CD4-positive, alpha-beta memory T cell (primary cell): ENCODE measurements at regions not wholly inside any gene's neighbourhood (a gene's known extent, or its start where the extent isn't known, plus 50 kb on each side); places are given as distances from the start of the nearest gene placed in this dataset.

Experiments
- CTCF ChIA-PET: fragments of 350-600 bp; sonication (Branson Sonifier 250); formaldehyde crosslinking; loops from one replicate; lab custom pipeline; 2021; ENCODE audit warnings: inconsistent platforms; ENCODE audit not compliant: partially characterized antibody; lab: Charles Lee
- POLR2A ChIA-PET: fragments of 350-600 bp; sonication (Branson Sonifier 250); formaldehyde crosslinking; loops from one replicate; lab custom pipeline; 2021; ENCODE audit not compliant: partially characterized antibody; lab: Charles Lee
- DNase-seq, 5 donors: peaks; one replicate each; pipeline versions ENCODE4 v3.0.0 to v3.0.0-alpha.2; 2020 to 2022; ENCODE audit warnings: mixed read lengths in 1 of 5
- H3K27ac ChIP-seq: one replicate; pipeline ENCODE4 v1.7.0; 2013; ENCODE audit warnings: low read depth, low read length
- H3K27me3 ChIP-seq: 2 replicates; pipeline ENCODE4 v1.7.0; 2013; ENCODE audit warnings: mild to moderate bottlenecking, low read length, moderate library complexity; ENCODE audit not compliant: insufficient read depth
- H3K36me3 ChIP-seq: 2 replicates; pipeline ENCODE4 v1.7.0; 2013; ENCODE audit warnings: mild to moderate bottlenecking, low read length, moderate library complexity; ENCODE audit not compliant: insufficient read depth
- H3K4me1 ChIP-seq: 2 replicates; pipeline ENCODE4 v1.7.0; 2013; ENCODE audit warnings: mild to moderate bottlenecking, low read length, moderate library complexity; ENCODE audit not compliant: insufficient read depth
- H3K4me3 ChIP-seq, 2 donors: one replicate each; pipeline ENCODE4 v1.7.0; 2013; ENCODE audit warnings: low read length in 2 of 2, mild to moderate bottlenecking in 1 of 2
- H3K9me3 ChIP-seq, 2 donors: one replicate each; pipeline ENCODE4 v1.7.0; 2013; ENCODE audit warnings: low read length in 2 of 2, control low read depth in 1 of 2; ENCODE audit not compliant: control insufficient read depth in 1 of 2
- H3K27ac Mint-ChIP-seq, 7 donors: one replicate each; pipeline ENCODE4 v1.8.0; 2020 to 2021; ENCODE audit warnings: mixed read lengths in 7 of 7, mild to moderate bottlenecking in 6 of 7, inconsistent platforms in 3 of 7, moderate library complexity in 3 of 7
- H3K27me3 Mint-ChIP-seq, 2 donors: one replicate each; pipeline ENCODE4 v1.8.0; 2020 to 2021; ENCODE audit warnings: mixed read lengths in 2 of 2
- H3K36me3 Mint-ChIP-seq, 2 donors: one replicate each; pipeline ENCODE4 v1.8.0; 2020 to 2021; ENCODE audit warnings: mixed read lengths in 2 of 2, inconsistent platforms in 1 of 2, mild to moderate bottlenecking in 1 of 2
- H3K4me1 Mint-ChIP-seq, 4 donors: one replicate each; pipeline ENCODE4 v1.8.0; 2020 to 2021; ENCODE audit warnings: mixed read lengths in 4 of 4, mild to moderate bottlenecking in 1 of 4
- H3K4me3 Mint-ChIP-seq, 8 donors: one replicate each; pipeline ENCODE4 v1.8.0; 2020 to 2021; ENCODE audit warnings: mixed read lengths in 8 of 8, mild to moderate bottlenecking in 7 of 8, moderate library complexity in 6 of 8, inconsistent platforms in 3 of 8
- H3K9me3 Mint-ChIP-seq, 8 donors: one replicate each; pipeline ENCODE4 v1.8.0; 2020 to 2021; ENCODE audit warnings: mixed read lengths in 8 of 8, mild to moderate bottlenecking in 5 of 8, inconsistent platforms in 3 of 8, moderate library complexity in 1 of 8
- intact Hi-C: fragments of 100-400 bp; cut with micrococcal nuclease; formaldehyde crosslinking; loops from one replicate; pipeline ENCODE4 v1.15.1; 2023

- Mint-ChIP-seq H3K4me1 (no peaks in the 10 kb centered on the region), H3K36me3 (no peaks in the 10 kb centered on the region), H3K27ac (no peak overlapping the region), H3K27me3 (no peaks in the 10 kb centered on the region), H3K4me3 (no peak overlapping the region), H3K9me3 (peaks cover 0 to 8% (median 3%) of the 10 kb centered on the region in 8 donors)
- no peak for DNase-seq
- Histone ChIP-seq H3K27me3 (no peaks in the 10 kb centered on the region), H3K4me3 (no peak overlapping the region), H3K27ac (no peak overlapping the region), H3K4me1 (no peaks in the 10 kb centered on the region), H3K9me3 (no peaks in the 10 kb centered on the region), H3K36me3 (no peaks in the 10 kb centered on the region)
- POLR2A ChIA-PET = no interaction called here
- intact Hi-C loops = no loop called here
- CTCF ChIA-PET = no interaction called here
Measured at GRCh38 chr11:97656356-97656755, 1266.5 kb downstream of the JRKL start.

DNA sequence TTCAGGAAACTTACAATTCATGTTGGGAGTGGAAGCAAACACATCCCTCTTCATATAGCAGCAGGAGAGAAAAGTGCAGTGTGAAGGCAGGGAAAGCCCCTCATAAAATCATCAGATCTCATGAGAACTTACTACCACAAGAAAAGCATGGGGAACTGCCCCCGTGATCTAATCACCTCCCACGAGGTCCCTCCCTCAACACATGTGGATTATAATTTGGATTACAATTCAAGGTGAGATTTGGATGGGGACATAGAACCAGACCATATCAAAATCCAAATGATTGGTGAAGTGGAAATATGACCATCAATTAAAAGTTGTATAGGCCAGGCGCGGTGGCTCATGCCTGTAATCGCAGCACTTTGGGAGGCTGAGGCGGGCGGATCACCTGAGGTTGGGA is 1268.0 kb downstream of the JRKL start:
- Mint-ChIP-seq H3K27ac (no peak overlapping the region), H3K9me3 (peaks cover 0 to 8% (median 1%) of the 10 kb centered on the region in 8 donors), H3K4me1 (no peaks in the 10 kb centered on the region), H3K27me3 (no peaks in the 10 kb centered on the region), H3K36me3 (no peaks in the 10 kb centered on the region), H3K4me3 (no peak overlapping the region)
- intact Hi-C loops = no loop called here
- no peak overlapping the region for H3K27ac ChIP-seq
- no peaks in the 10 kb centered on the region for H3K27me3 ChIP-seq
- H3K9me3 ChIP-seq = no peaks in the 10 kb centered on the region
- POLR2A ChIA-PET = no interaction called here
- no peak overlapping the region for H3K4me3 ChIP-seq
- DNase-seq = no peak
- H3K4me1 ChIP-seq = no peaks in the 10 kb centered on the region
- no peaks in the 10 kb centered on the region for H3K36me3 ChIP-seq
- CTCF ChIA-PET = no interaction called here

- H3K4me3 Mint-ChIP-seq = no peak overlapping the region
- Histone ChIP-seq H3K4me1 (no peaks in the 10 kb centered on the region), H3K36me3 (no peaks in the 10 kb centered on the region), H3K27me3 (no peaks in the 10 kb centered on the region), H3K9me3 (no peaks in the 10 kb centered on the region), H3K27ac (no peak overlapping the region), H3K4me3 (no peak overlapping the region)
- POLR2A ChIA-PET = no interaction called here
- H3K27me3 Mint-ChIP-seq = no peaks in the 10 kb centered on the region
- peaks cover 0 to 13% (median 4%) of the 10 kb centered on the region in 8 donors for H3K9me3 Mint-ChIP-seq
- intact Hi-C loops = no loop called here
- no peaks in the 10 kb centered on the region for H3K4me1 Mint-ChIP-seq
- no peaks in the 10 kb centered on the region for H3K36me3 Mint-ChIP-seq
- DNase-seq = no peak
- no peak overlapping the region for H3K27ac Mint-ChIP-seq
- CTCF ChIA-PET = no interaction called here
Measured at GRCh38 chr11:97667057-97667456, 1277.2 kb downstream of the JRKL start.

DNA sequence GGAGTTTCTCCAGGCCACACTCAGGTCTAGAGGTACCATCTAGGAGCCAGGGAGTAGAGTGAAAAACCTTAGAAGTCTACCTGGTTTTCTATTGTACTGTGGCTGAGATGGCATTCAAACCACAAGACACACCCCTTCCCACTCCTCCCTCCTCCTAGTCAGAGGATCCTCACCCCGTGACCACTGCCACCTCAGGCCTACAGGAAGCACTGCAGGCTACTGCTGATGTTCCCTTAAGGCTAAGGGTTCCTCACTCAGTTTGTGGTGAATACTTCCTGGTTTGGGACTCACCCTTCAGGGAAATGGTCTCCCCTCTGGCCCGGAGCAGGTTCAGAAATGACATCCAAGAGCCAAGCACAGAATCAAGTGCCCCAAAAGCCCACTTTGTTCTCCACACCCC is 1293.9 kb downstream of the JRKL start:
- H3K4me1 ChIP-seq = no peaks in the 10 kb centered on the region
- no peak for DNase-seq
- Mint-ChIP-seq H3K9me3 (peaks cover 0 to 19% (median 9%) of the 10 kb centered on the region in 8 donors), H3K36me3 (no peaks in the 10 kb centered on the region), H3K4me3 (no peak overlapping the region), H3K27me3 (no peaks in the 10 kb centered on the region), H3K4me1 (no peaks in the 10 kb centered on the region), H3K27ac (no peak overlapping the region)
- H3K4me3 ChIP-seq = no peak overlapping the region
- H3K27ac ChIP-seq = no peak overlapping the region
- H3K9me3 ChIP-seq = peaks cover 0 to under 1% of the 10 kb centered on the region in 2 donors
- H3K27me3 ChIP-seq = no peaks in the 10 kb centered on the region
- ChIA-PET POLR2A (no interaction called here), CTCF (no interaction called here)
- H3K36me3 ChIP-seq = no peaks in the 10 kb centered on the region
- intact Hi-C loops = no loop called here

DNA sequence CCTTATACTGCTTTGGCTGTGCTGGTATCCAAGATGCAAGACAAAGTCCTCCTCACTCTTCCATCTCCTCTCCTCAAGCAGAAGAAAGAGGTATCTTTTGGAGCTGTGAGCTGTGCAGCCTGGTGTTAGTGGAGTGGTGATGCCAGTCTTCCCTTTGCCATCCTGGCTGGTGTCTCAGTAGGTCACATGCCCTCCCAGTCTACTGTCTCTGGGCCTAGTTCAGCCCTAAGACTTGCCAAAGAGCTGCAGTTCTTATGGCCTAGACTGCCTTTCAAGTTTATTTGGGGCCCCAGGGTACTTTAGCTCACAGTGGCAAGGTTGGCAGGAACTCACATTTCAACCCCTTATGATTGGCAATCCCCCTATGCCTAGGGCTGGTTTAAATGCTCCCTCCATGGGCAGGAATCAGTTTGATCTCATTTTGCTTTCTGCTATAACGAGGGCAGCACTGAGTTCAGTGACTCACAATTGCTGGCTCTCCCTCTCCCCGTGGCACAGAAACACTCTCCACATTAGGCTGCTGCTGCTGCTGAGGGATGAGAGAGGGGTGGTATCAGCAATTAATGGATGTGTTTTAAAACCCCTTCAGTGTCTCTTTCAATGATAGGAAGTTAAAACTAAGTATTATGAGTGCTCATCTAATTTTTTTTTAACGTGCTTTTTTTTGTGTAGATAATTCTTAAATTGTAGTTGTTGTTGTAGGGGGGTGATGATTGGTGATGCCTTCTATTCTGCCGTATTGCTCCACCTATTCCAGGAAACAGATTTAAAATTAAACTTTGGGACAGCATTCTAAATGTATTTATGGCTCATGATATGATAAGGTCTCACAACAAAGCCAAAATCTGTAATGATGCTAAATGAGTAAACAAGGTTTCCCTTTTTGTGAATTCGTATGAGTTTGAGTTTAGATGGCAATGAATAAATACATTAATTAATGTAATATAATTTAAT is 1295.0 kb downstream of the JRKL start:
- ChIA-PET CTCF (no interaction called here), POLR2A (no interaction called here)
- H3K27ac Mint-ChIP-seq = no peak overlapping the region
- H3K4me1 Mint-ChIP-seq = no peaks in the 10 kb centered on the region
- intact Hi-C loops = no loop called here
- no peak overlapping the region for H3K4me3 Mint-ChIP-seq
- DNase-seq = no peak
- no peaks in the 10 kb centered on the region for H3K36me3 Mint-ChIP-seq
- Histone ChIP-seq H3K4me1 (no peaks in the 10 kb centered on the region), H3K27me3 (no peaks in the 10 kb centered on the region), H3K4me3 (no peak overlapping the region), H3K27ac (no peak overlapping the region), H3K36me3 (no peaks in the 10 kb centered on the region), H3K9me3 (no peaks in the 10 kb centered on the region)
- peaks cover 2 to 18% (median 9%) of the 10 kb centered on the region in 8 donors for H3K9me3 Mint-ChIP-seq
- H3K27me3 Mint-ChIP-seq = no peaks in the 10 kb centered on the region

DNA sequence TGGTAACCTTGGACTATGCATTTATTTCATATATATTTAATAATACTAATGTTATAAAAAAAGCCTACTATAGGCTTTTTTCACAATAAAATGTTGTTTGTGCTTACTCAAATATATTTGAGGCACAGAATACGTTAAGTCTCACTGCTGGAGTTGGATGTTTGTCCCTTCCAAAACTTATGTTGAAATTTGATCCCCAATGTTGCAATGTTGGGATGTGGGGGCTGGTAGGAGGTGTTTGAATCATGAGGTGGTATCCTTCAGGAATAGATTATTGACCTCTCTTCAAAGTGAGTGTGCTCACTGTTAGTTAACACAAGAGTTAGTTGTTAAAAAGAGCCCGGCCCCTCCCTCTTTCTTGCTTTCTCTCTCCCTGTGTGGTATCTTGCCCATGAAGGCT is 1295.9 kb downstream of the JRKL start:
- no peaks in the 10 kb centered on the region for H3K27me3 Mint-ChIP-seq
- CTCF ChIA-PET = no interaction called here
- H3K27ac ChIP-seq = no peak overlapping the region

GRCh38 chr11:97687111-97687510 is 1297.3 kb downstream of the JRKL start:
- CTCF ChIA-PET = no interaction called here
- Mint-ChIP-seq H3K36me3 (no peaks in the 10 kb centered on the region), H3K4me1 (no peaks in the 10 kb centered on the region), H3K4me3 (no peak overlapping the region), H3K27ac (no peak overlapping the region), H3K27me3 (no peaks in the 10 kb centered on the region), H3K9me3 (peaks cover 2 to 14% (median 6%) of the 10 kb centered on the region in 8 donors)
- no peaks in the 10 kb centered on the region for H3K9me3 ChIP-seq
- DNase-seq = no peak
- no peaks in the 10 kb centered on the region for H3K27me3 ChIP-seq
- POLR2A ChIA-PET = no interaction called here
- intact Hi-C loops = no loop called here
- H3K27ac ChIP-seq = no peak overlapping the region
- no peak overlapping the region for H3K4me3 ChIP-seq
- H3K36me3 ChIP-seq = no peaks in the 10 kb centered on the region
- H3K4me1 ChIP-seq = no peaks in the 10 kb centered on the region

More for the DNA sequence above, 1295.9 kb downstream of the JRKL start:
- H3K9me3 Mint-ChIP-seq = peaks cover 2 to 17% (median 9%) of the 10 kb centered on the region in 8 donors
- Histone ChIP-seq H3K9me3 (no peaks in the 10 kb centered on the region), H3K4me1 (no peaks in the 10 kb centered on the region), H3K36me3 (no peaks in the 10 kb centered on the region), H3K4me3 (no peak overlapping the region), H3K27me3 (no peaks in the 10 kb centered on the region)
- H3K4me3 Mint-ChIP-seq = no peak overlapping the region
- DNase-seq = no peak
- no peak overlapping the region for H3K27ac Mint-ChIP-seq
- H3K4me1 Mint-ChIP-seq = no peaks in the 10 kb centered on the region
- H3K36me3 Mint-ChIP-seq = no peaks in the 10 kb centered on the region
- intact Hi-C loops = no loop called here
- POLR2A ChIA-PET = no interaction called here
